Breast epithelium (tissue), 3 donors: ENCODE measurements at regions not wholly inside any gene's neighbourhood (a gene's known extent, or its start where the extent isn't known, plus 50 kb on each side); places are given as distances from the start of the nearest gene placed in this dataset.

ENCODE experiments used
- CTCF ChIP-seq, 3 donors: fragments of 450-650 bp; IDR thresholded peaks; one replicate each; pipeline ENCODE4 v1.5.1; 2016 to 2017; ENCODE audit warnings: antibody characterized with exemption in 3 of 3, mild to moderate bottlenecking in 3 of 3, moderate library complexity in 3 of 3
- POLR2A ChIP-seq: fragments of 450-650 bp; IDR thresholded peaks from one replicate; pipeline ENCODE4 v1.6.1; 2016; ENCODE audit warnings: antibody characterized with exemption, mild to moderate bottlenecking, moderate library complexity
- POLR2AphosphoS5 ChIP-seq, 3 donors: sonication (generic); formaldehyde crosslinking; IDR thresholded peaks; one replicate each; pipeline ENCODE4 v1.6.1; 2017; ENCODE audit warnings: antibody characterized with exemption in 3 of 3

- TF ChIP-seq CTCF (IDR thresholded peaks at IDR 0.05) = no peak
- no peak for TF ChIP-seq POLR2AphosphoS5 (IDR thresholded peaks at IDR 0.05)
- no peak for TF ChIP-seq POLR2A
Measured at GRCh38 chr7:136183981-136184380, 206.8 kb upstream of the MTPN start.
